ENCODE measurements at regions not wholly inside any gene's neighbourhood (a gene's known extent, or its start where the extent isn't known, plus 50 kb on each side); places are given as distances from the start of the nearest gene placed in this dataset.

GRCh38 chr10:114729103-114729659 lies 71.1 kb upstream of the ABLIM1 start:
- TF ChIP-seq POLR2A (IDR thresholded peaks at IDR 0.05), result no peak
- no peak for TF ChIP-seq CTCF (IDR thresholded peaks at IDR 0.05)
- no peak for TF ChIP-seq POLR2AphosphoS5 (IDR thresholded peaks at IDR 0.05)

Data from suprapubic skin (tissue), 4 donors.